Left lung (tissue), 4 donors: ENCODE measurements at regions not wholly inside any gene's neighbourhood (a gene's known extent, or its start where the extent isn't known, plus 50 kb on each side); places are given as distances from the start of the nearest gene placed in this dataset.

Experiments
- ATAC-seq: fragments of 200-7000 bp; cut with Tn5 transposase; one replicate; pipeline ENCODE4 v1.9.1; 2020; ENCODE audit warnings: moderate library complexity
- DNase-seq, 4 donors: peaks; one replicate each; pipeline ENCODE4 v3.0.0-alpha.2; 2013 to 2020
- H3K27ac ChIP-seq, 2 donors: fragments of 200-600 bp; sonication (generic) in 1 of 2; one replicate each; pipeline versions ENCODE4 v1.5.0 to v1.8.0; 2020 to 2021
- H3K27me3 ChIP-seq, 2 donors: fragments of 200-600 bp; sonication (generic) in 1 of 2; one replicate each; pipeline versions ENCODE4 v1.5.0 to v1.8.0; 2020 to 2021
- H3K36me3 ChIP-seq, 2 donors: fragments of 200-600 bp; sonication (generic) in 1 of 2; one replicate each; pipeline versions ENCODE4 v1.5.0 to v1.8.0; 2020 to 2021
- H3K4me1 ChIP-seq, 2 donors: fragments of 200-600 bp; one replicate each; pipeline ENCODE4 v1.8.0; 2021
- H3K4me3 ChIP-seq, 2 donors: fragments of 200-600 bp; sonication (generic) in 1 of 2; one replicate each; pipeline versions ENCODE4 v1.5.0 to v1.8.0; 2020 to 2021; ENCODE audit warnings: mild to moderate bottlenecking in 1 of 2
- H3K9me3 ChIP-seq, 2 donors: fragments of 200-600 bp; sonication (generic) in 1 of 2; one replicate each; pipeline versions ENCODE4 v1.5.0 to v1.8.0; 2020 to 2021
- intact Hi-C, 2 donors: fragments of 100-400 bp; cut with DNase I; formaldehyde crosslinking; loops; one replicate each; pipeline versions ENCODE4 v1.11.2 to v1.14.2; 2022
- TF ChIP-seq, protein P1 (sequence below), 2 donors: fragments of 200-600 bp; sonication (generic) in 1 of 2; IDR thresholded peaks; one replicate each; pipeline versions ENCODE4 v1.5.0 to v1.8.0; 2021; ENCODE audit warnings: antibody characterized with exemption in 2 of 2
- donor health status: DM: no; HTN: yes; CAD: no.
- donor health status: DM: no; HTN: no; CAD: no.

DNA sequence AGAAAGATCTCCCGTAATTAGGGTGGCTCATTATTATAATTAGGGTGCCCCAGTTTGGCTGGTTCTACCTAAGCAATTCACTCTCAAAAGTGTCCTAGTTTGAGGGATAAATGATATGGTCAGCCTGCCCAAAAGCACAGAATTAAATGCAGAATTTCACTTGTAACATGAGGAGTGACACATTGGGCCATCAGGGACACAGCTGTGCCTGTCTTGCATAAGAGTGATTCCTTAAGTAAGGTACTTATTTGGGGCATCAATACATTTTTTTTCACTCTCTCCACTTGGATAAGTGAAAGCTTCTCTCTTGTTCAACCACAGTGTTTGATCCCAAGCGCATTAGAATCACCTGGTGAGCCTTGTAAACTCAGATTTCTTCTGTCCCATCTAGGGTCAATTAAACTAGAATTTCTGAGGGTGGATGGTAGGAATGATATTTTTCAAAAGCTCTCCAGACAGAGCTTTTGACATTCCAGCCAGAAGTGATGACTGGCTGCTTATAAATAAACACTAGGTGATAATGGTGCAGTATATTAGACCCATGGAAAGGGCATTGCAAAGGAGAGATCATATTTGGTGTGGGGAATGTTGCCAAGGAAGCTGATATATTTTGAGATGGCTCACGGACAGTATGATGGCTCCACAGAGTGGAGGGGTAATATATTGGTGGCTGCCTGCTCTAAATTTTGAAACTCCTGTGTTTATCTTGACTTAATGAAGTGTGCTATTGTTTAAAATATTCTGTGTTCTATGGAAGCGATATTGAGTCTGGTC lies 458.1 kb upstream of the RASGRP1 start:
- intact Hi-C loops: no loop called here
- Histone ChIP-seq H3K9me3 (no peaks in the 10 kb centered on the region), H3K27me3 (no peaks in the 10 kb centered on the region), H3K4me3 (no peak overlapping the region), H3K27ac (no peak overlapping the region), H3K36me3 (no peaks in the 10 kb centered on the region), H3K4me1 (no peaks in the 10 kb centered on the region)
- DNase-seq: no peak
- no peak for ATAC-seq
- TF ChIP-seq, protein P1, sequence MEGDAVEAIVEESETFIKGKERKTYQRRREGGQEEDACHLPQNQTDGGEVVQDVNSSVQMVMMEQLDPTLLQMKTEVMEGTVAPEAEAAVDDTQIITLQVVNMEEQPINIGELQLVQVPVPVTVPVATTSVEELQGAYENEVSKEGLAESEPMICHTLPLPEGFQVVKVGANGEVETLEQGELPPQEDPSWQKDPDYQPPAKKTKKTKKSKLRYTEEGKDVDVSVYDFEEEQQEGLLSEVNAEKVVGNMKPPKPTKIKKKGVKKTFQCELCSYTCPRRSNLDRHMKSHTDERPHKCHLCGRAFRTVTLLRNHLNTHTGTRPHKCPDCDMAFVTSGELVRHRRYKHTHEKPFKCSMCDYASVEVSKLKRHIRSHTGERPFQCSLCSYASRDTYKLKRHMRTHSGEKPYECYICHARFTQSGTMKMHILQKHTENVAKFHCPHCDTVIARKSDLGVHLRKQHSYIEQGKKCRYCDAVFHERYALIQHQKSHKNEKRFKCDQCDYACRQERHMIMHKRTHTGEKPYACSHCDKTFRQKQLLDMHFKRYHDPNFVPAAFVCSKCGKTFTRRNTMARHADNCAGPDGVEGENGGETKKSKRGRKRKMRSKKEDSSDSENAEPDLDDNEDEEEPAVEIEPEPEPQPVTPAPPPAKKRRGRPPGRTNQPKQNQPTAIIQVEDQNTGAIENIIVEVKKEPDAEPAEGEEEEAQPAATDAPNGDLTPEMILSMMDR (IDR thresholded peaks at IDR 0.05): no peak

DNA sequence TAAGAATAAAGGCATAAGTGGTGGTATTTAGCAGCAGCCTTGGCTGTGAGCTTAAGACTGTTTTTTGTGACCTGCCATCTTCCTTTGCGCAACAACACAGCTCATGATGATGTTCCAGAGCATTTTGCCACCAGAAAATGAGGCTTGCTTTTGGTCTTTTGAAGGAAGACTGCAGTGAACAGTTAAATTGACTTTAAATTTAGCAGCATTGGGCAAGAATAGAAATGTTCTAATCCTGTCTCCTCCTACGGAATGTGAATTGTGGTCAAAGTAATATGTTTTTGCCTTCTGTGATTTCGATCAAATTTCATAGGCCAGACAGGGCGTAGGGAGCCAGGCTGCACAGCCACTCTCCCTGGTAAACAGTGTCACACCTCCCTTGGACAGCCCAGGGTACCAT lies 460.7 kb upstream of the RASGRP1 start:
- no peaks in the 10 kb centered on the region for H3K9me3 ChIP-seq
- H3K27me3 ChIP-seq: no peaks in the 10 kb centered on the region
- no peak for ATAC-seq
- TF ChIP-seq, protein P1 (IDR thresholded peaks at IDR 0.05): no peak
- H3K4me3 ChIP-seq: no peak overlapping the region
- no peak for DNase-seq
- no peaks in the 10 kb centered on the region for H3K4me1 ChIP-seq
- no peak overlapping the region for H3K27ac ChIP-seq
- no peaks in the 10 kb centered on the region for H3K36me3 ChIP-seq
- intact Hi-C loops: no loop called here

DNA sequence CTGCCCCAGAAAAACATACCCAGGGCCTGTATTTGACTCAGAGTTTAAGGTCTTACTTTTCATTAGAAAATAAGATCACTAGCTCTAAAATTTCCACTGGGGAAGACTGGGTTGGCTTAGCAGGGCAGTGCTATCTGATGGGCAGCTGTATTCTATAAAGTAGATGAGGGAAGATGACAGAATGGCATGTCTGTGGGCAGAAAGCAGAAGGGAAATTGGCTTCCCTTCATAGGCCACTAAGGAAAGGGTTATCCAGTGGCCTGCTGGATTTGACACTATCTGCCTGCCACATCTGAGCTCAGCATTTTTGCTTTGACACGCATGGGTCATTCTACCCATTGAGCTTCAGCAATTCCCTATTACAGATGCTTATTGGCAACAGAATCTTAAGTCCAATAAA lies 461.3 kb upstream of the RASGRP1 start:
- DNase-seq (no peak), ATAC-seq (no peak)
- H3K36me3 ChIP-seq: no peaks in the 10 kb centered on the region
- no peak overlapping the region for H3K27ac ChIP-seq
- TF ChIP-seq, protein P1 (IDR thresholded peaks at IDR 0.05): no peak
- H3K27me3 ChIP-seq: no peaks in the 10 kb centered on the region
- intact Hi-C loops: no loop called here
- H3K4me1 ChIP-seq: no peaks in the 10 kb centered on the region
- H3K9me3 ChIP-seq: no peaks in the 10 kb centered on the region
- H3K4me3 ChIP-seq: no peak overlapping the region

DNA sequence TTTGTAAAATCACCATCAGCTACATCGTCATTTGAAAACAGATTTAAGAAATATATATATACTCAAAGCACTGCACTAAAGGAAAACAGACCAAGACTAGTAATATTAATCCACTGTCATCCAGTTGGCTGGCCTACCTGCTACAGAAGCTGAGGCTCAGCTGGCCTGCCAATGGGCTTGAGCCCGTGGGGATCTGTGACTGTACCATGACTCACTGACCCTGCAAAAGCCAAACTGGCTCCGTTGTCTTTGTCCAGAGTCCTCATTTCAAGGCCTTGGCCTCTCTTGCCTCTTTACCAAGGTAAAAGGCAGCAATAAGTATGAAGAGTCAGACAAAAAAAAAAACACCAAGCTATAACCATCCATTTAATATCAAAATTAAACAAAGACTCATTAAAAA lies 463.5 kb upstream of the RASGRP1 start:
- TF ChIP-seq, protein P1 (IDR thresholded peaks at IDR 0.05): no peak
- Histone ChIP-seq H3K27ac (no peak overlapping the region), H3K9me3 (no peaks in the 10 kb centered on the region), H3K4me3 (no peak overlapping the region), H3K36me3 (no peaks in the 10 kb centered on the region), H3K27me3 (no peaks in the 10 kb centered on the region), H3K4me1 (no peaks in the 10 kb centered on the region)
- DNase-seq (no peak), ATAC-seq (no peak)
- intact Hi-C loops: no loop called here

DNA sequence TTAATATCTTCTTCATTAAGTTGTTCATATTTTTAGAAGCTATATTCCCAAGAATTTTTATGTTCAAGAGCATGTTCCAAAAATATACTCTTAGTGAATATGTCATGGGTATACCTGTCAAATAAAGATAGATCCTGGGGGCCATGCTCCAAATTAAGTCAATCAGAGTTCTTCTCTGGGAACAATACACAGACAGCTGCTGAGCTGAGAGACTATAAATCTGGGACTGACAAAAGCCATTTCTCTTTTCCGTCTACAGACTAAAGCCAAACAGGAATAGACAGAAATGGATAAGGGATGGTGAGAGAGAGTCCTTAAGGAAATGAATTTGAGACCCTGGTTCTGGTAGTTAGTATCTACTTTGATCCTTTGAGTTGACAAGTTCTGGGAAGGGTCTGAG lies 465.1 kb upstream of the RASGRP1 start:
- ATAC-seq: no peak
- Histone ChIP-seq H3K9me3 (no peaks in the 10 kb centered on the region), H3K36me3 (no peaks in the 10 kb centered on the region), H3K27me3 (no peaks in the 10 kb centered on the region), H3K27ac (no peak overlapping the region), H3K4me3 (no peak overlapping the region), H3K4me1 (no peaks in the 10 kb centered on the region)
- TF ChIP-seq, protein P1 (IDR thresholded peaks at IDR 0.05): no peak
- no peak for DNase-seq
- intact Hi-C loops: no loop called here
